CD8-positive, alpha-beta memory T cell (primary cell): ENCODE measurements at regions not wholly inside any gene's neighbourhood (a gene's known extent, or its start where the extent isn't known, plus 50 kb on each side); places are given as distances from the start of the nearest gene placed in this dataset.
A peak's percentile ranks its signal among the peaks of the same experiment; 100 is the strongest.
"Not testable (repeated sequence)": the region's sequence is repeated elsewhere in the genome, so short reads cannot be mapped to it uniquely, and the experiment has no call there.

Experiments
- CTCF ChIA-PET: fragments of 350-600 bp; sonication (Branson Sonifier 250); formaldehyde crosslinking; loops from one replicate; lab custom pipeline; 2021; ENCODE audit warnings: antibody characterized with exemption; lab: Charles Lee
- POLR2A ChIA-PET: fragments of 350-600 bp; sonication (Branson Sonifier 250); formaldehyde crosslinking; loops from one replicate; lab custom pipeline; 2021; ENCODE audit warnings: antibody characterized with exemption; lab: Charles Lee
- DNase-seq, 5 donors: peaks; one replicate each; pipeline versions ENCODE4 v3.0.0 to v3.0.0-alpha.2; 2020 to 2022; ENCODE audit warnings: mixed read lengths in 1 of 5
- H3K27ac ChIP-seq: one replicate; pipeline ENCODE4 v1.7.0; 2013; ENCODE audit warnings: low read depth, mild to moderate bottlenecking, low read length, moderate library complexity
- H3K27me3 ChIP-seq: 2 replicates; pipeline ENCODE4 v1.7.0; 2013; ENCODE audit warnings: low read length, mild to moderate bottlenecking; ENCODE audit not compliant: insufficient read depth, poor library complexity, severe bottlenecking
- H3K36me3 ChIP-seq: 2 replicates; pipeline ENCODE4 v1.7.0; 2013; ENCODE audit warnings: mild to moderate bottlenecking, low read length, moderate library complexity; ENCODE audit not compliant: insufficient read depth
- H3K4me1 ChIP-seq: 2 replicates; pipeline ENCODE4 v1.7.0; 2013; ENCODE audit warnings: mild to moderate bottlenecking, low read length, moderate library complexity; ENCODE audit not compliant: insufficient read depth
- H3K4me3 ChIP-seq: 2 replicates; pipeline ENCODE4 v1.7.0; 2013; ENCODE audit warnings: mild to moderate bottlenecking, low read length
- H3K9me3 ChIP-seq: 2 replicates; pipeline ENCODE4 v1.7.0; 2013; ENCODE audit warnings: mild to moderate bottlenecking, low read length
- H3K27ac Mint-ChIP-seq, 8 donors: one replicate each; pipeline ENCODE4 v1.8.0; 2020 to 2021; ENCODE audit warnings: mixed read lengths in 8 of 8, mild to moderate bottlenecking in 6 of 8, inconsistent platforms in 3 of 8, moderate library complexity in 3 of 8
- H3K27me3 Mint-ChIP-seq, 2 donors: one replicate each; pipeline ENCODE4 v1.8.0; 2020 to 2021; ENCODE audit warnings: mixed read lengths in 2 of 2, mild to moderate bottlenecking in 1 of 2, moderate library complexity in 1 of 2
- H3K36me3 Mint-ChIP-seq, 3 donors: one replicate each; pipeline ENCODE4 v1.8.0; 2020 to 2021; ENCODE audit warnings: mixed read lengths in 3 of 3, inconsistent platforms in 1 of 3, mild to moderate bottlenecking in 1 of 3
- H3K4me1 Mint-ChIP-seq, 3 donors: one replicate each; pipeline ENCODE4 v1.8.0; 2020 to 2021; ENCODE audit warnings: mixed read lengths in 3 of 3, inconsistent platforms in 1 of 3, mild to moderate bottlenecking in 1 of 3
- H3K4me3 Mint-ChIP-seq, 7 donors: one replicate each; pipeline ENCODE4 v1.8.0; 2020 to 2021; ENCODE audit warnings: mixed read lengths in 7 of 7, mild to moderate bottlenecking in 6 of 7, moderate library complexity in 4 of 7, inconsistent platforms in 2 of 7
- H3K9me3 Mint-ChIP-seq, 5 donors: one replicate each; pipeline ENCODE4 v1.8.0; 2020 to 2022; ENCODE audit warnings: mixed read lengths in 5 of 5, mild to moderate bottlenecking in 3 of 5, moderate library complexity in 2 of 5, inconsistent platforms in 1 of 5

DNA sequence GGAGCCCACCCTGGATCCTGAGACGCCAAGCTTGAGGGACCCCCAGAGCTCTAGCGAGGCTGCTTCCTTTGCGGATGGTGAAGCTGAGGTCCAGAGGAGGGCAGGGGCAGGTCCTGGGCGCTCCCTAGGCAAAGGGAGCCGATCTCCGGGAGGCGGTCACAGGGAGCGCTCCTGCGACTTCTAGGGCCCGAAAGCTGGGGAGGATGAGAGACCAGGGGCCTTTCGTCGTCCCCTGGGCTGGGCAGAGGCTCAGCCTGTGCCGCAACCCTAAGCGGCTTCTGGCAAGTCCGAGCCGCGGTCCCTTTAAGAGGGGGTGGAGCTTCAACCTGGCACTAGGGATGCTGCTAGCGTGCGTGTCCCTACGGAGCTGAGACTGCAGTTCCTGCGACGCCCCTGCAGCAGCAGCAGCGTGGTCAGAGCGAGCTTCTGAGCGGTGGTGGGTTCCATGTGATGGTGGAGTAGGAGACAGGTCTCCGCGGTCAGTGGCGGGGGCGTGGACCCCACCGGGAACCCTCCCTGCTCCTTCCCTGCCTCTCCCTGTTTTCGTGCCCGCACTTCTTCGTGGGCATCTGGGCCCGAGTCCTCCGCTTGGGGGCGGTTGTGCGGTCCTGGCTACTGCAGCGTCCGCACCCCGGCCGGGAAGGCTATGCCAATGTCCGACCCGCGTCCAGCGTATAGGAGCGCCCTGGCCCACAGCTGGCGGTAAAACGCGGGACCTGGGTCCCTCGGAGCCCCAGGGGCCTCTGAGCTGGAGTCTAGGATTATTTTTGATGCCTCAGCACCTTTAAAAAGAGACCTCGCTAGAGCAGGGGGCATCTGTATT, 154.6 kb downstream of the CCDC74A start:
- H3K36me3 ChIP-seq, result no peaks in the 10 kb centered on the region
- ChIA-PET POLR2A (no interaction called here), CTCF (interaction anchor here (0.9 to 3.2 kb wide), 6 partner anchors 9 to 529 kb away, joined by 3 to 43 read pairs (median 8); partner anchors contain the start of gene MZT2A)
- H3K27me3 ChIP-seq, result no peaks in the 10 kb centered on the region
- no peaks in the 10 kb centered on the region for H3K9me3 Mint-ChIP-seq
- H3K9me3 ChIP-seq, result no peaks in the 10 kb centered on the region
- H3K27ac ChIP-seq, result peak overlapping the region; percentile 38
- peaks cover 0 to 18% (median 0%) of the 10 kb centered on the region in 3 donors for H3K36me3 Mint-ChIP-seq
- no peaks in the 10 kb centered on the region for H3K27me3 Mint-ChIP-seq
- peaks cover 38 to 45% (median 41%) of the 10 kb centered on the region in 3 donors for H3K4me1 Mint-ChIP-seq
- peak overlapping the region; percentile 77 for H3K4me3 ChIP-seq
- H3K4me1 ChIP-seq, result peaks cover 3% of the 10 kb centered on the region
- H3K4me3 Mint-ChIP-seq, result peak overlapping the region; percentile 83 to 99 (median 91)
- H3K27ac Mint-ChIP-seq, result peak overlapping the region in 7 of 8 donors; percentile 13 to 97 (median 84)
- peak; percentile 45 to 85 (median 67) for DNase-seq

DNA sequence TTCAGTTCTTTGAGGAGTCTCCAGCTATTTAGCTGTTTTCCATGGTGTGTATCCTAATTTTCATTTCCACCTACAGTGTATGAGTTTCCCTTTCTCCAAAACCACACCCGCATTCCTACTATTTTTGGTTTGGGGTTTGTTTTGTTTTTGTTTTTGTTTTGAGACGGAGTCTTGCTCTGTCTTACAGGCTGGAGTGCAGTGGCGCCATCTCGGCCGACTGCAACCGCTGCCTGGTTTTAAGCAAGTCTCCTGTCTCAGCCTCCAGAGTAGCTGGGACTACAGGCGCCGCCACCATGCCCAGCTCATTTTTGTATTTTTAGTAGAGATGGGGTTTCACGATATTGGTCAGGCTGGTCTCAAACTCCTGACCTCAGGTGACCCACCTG, 155.2 kb downstream of the CCDC74A start:
- peaks cover 0 to 23% (median 2%) of the 10 kb centered on the region in 3 donors for H3K36me3 Mint-ChIP-seq
- Histone ChIP-seq H3K4me3 (peak overlapping the region; percentile 77), H3K27ac (peak overlapping the region; percentile 24)
- H3K27ac Mint-ChIP-seq, result peak overlapping the region in 7 of 8 donors; percentile 13 to 97 (median 69)
- H3K27me3 ChIP-seq, H3K9me3 ChIP-seq, H3K27me3 Mint-ChIP-seq, H3K9me3 Mint-ChIP-seq, H3K4me1 ChIP-seq, H3K36me3 ChIP-seq, POLR2A ChIA-PET: not testable (repeated sequence)
- DNase-seq, result peak in 1 of 5 donors; percentile 18
- CTCF ChIA-PET, result interaction anchor here (0.9 to 3.2 kb wide), 4 partner anchors 8 to 530 kb away, joined by 3 to 43 read pairs (median 9); no protein-coding TSS in a partner anchor
- H3K4me3 Mint-ChIP-seq, result peak overlapping the region; percentile 83 to 99 (median 91)
- peaks cover 38 to 45% (median 41%) of the 10 kb centered on the region in 3 donors for H3K4me1 Mint-ChIP-seq

DNA sequence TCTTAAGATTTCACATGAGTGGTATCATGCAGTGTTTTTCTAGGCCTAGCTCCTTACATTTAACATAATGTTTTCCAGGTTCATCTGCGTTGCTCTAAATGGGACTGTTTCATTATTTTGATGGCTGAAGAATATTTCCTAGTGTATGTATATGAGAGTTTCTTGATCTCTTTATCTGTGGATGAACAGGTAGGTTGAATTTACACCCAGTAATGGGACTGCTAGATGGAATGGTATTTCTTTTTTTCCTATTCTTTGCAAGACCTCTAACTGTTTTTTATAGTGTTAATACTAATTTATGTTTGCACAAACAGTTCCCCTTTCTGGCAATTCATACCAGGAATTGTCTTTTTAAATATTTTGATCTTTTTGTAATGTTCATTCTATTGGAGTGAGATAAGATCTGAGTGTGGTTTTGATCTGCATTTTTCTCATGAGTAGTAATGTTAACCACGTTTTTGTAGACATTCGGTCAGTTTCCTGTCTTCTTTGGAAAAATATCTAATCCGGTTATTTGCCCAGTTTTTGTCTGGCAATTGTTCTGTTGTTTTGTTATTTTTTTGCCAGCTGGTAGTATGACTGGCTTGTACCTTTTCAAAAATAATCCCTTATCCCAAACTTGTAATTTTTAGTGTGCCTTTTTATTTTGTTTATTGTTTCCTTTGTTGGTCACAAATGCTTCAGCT, 157.1 kb downstream of the CCDC74A start:
- Mint-ChIP-seq H3K4me1 (peaks cover 38 to 45% (median 41%) of the 10 kb centered on the region in 3 donors), H3K36me3 (peaks cover 10 to 38% (median 10%) of the 10 kb centered on the region in 3 donors), H3K27ac (peak overlapping the region in 3 of 8 donors; percentile 5 to 25 (median 21)), H3K4me3 (peak overlapping the region in 2 of 7 donors; percentile 1 to 99)
- H3K9me3 Mint-ChIP-seq, H3K4me1 ChIP-seq, H3K27me3 Mint-ChIP-seq, H3K4me3 ChIP-seq, H3K27me3 ChIP-seq, H3K36me3 ChIP-seq, DNase-seq, H3K9me3 ChIP-seq, H3K27ac ChIP-seq, POLR2A ChIA-PET: not testable (repeated sequence)
- CTCF ChIA-PET, result interaction anchor here (1.4 kb wide), 1 partner anchor 11 kb away, joined by 4 read pairs; no protein-coding TSS in a partner anchor

DNA sequence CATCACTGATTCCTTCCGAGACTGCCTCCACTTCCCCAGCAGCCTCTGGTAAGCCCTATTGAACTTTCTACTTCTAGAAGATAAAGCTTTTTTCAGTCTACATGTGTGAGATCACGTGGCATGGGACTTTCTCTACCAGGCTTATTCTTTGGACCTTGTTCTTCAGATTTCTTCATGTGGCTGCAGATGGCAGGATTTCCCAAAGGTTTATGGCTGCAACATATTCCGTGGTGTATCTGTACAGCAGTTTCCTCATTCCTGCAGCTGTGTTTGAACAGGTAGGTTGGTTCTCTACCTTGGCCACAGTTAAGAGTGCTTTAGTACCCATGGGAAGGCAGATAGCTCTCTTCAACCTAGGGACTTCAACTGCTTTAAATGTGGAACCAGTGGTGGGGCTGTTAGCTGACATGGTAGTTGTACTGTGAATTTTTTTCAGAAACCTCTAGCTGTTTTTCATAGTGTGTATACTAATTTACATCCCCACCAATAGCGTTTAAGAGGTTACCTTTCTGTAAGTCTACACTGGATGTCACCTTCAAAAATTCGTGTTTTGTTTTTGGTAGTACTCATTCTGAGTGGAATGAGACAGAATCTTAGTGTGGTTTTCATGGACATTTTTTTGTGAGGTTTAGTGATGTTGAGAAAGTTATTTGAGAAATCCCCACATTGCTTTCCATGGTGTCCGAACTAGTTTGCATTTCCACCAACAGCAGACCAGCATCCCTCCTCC, 158.6 kb downstream of the CCDC74A start:
- CTCF ChIA-PET, result interaction anchor here (1.4 kb wide), 1 partner anchor 13 kb away, joined by 4 read pairs; no protein-coding TSS in a partner anchor
- H3K4me1 Mint-ChIP-seq, result peaks cover 32 to 37% (median 37%) of the 10 kb centered on the region in 3 donors
- H3K27me3 Mint-ChIP-seq, H3K27me3 ChIP-seq, H3K27ac ChIP-seq, DNase-seq, H3K36me3 ChIP-seq, H3K9me3 Mint-ChIP-seq, H3K4me1 ChIP-seq, POLR2A ChIA-PET, H3K4me3 ChIP-seq, H3K9me3 ChIP-seq: not testable (repeated sequence)
- H3K36me3 Mint-ChIP-seq, result peaks cover 17 to 52% (median 26%) of the 10 kb centered on the region in 3 donors
- H3K27ac Mint-ChIP-seq, result peak overlapping the region in 3 of 8 donors; percentile 1 to 24 (median 11)
- H3K4me3 Mint-ChIP-seq, result peak overlapping the region in 1 of 7 donors; percentile 99

DNA sequence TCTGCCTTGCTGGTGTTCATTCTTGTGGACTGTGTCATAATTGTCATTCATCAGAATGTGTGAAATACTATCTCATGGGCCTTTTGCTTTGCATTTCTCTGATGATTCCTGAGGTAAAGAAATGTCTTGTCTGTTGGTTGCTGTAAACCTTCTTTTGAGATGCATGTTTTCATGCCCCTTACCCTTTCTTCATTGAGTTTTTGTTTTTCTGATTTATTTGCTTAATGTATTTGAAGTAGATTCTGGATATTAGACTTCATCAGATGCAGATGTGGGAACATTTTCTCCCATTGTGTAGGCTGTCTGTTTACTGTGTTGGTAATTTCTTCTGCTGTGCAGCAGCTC, 159.2 kb downstream of the CCDC74A start:
- H3K9me3 ChIP-seq, H3K27ac ChIP-seq, H3K27me3 Mint-ChIP-seq: not testable (repeated sequence)

DNA sequence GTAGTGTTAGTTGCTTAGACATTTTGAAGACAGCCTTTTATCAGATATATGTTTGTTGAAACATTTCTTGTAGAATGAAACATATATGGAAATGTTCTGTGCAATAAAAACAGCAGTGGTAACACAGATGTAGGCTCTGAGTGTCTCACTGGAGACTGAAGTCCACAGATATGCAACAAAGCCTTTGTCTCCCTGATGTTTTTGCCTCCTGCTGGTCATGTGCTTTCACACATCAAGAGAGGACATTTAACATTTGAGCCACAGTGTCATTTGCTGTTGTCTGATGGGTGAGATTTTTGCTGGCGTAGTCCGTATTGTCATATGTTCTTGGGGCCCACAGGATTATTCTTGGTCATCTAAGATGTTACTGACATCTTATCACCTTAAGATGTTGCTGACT, 161.4 kb downstream of the CCDC74A start:
- H3K9me3 ChIP-seq, H3K9me3 Mint-ChIP-seq, H3K36me3 ChIP-seq, H3K4me3 ChIP-seq, H3K27me3 Mint-ChIP-seq, H3K4me3 Mint-ChIP-seq, POLR2A ChIA-PET, H3K27ac ChIP-seq, DNase-seq, H3K4me1 ChIP-seq, CTCF ChIA-PET, H3K27ac Mint-ChIP-seq, H3K27me3 ChIP-seq: not testable (repeated sequence)
- peaks cover 18 to 46% (median 33%) of the 10 kb centered on the region in 3 donors for H3K36me3 Mint-ChIP-seq
- peaks cover 13 to 18% (median 16%) of the 10 kb centered on the region in 3 donors for H3K4me1 Mint-ChIP-seq

More for the DNA sequence above, 159.2 kb downstream of the CCDC74A start:
- H3K9me3 Mint-ChIP-seq, H3K36me3 ChIP-seq, H3K4me3 Mint-ChIP-seq, DNase-seq, POLR2A ChIA-PET, H3K27me3 ChIP-seq, CTCF ChIA-PET, H3K4me3 ChIP-seq, H3K4me1 ChIP-seq: not testable (repeated sequence)
- H3K4me1 Mint-ChIP-seq, result peaks cover 30 to 35% (median 35%) of the 10 kb centered on the region in 3 donors
- H3K27ac Mint-ChIP-seq, result peak overlapping the region in 1 of 8 donors; percentile 35
- H3K36me3 Mint-ChIP-seq, result peaks cover 18 to 53% (median 31%) of the 10 kb centered on the region in 3 donors

DNA sequence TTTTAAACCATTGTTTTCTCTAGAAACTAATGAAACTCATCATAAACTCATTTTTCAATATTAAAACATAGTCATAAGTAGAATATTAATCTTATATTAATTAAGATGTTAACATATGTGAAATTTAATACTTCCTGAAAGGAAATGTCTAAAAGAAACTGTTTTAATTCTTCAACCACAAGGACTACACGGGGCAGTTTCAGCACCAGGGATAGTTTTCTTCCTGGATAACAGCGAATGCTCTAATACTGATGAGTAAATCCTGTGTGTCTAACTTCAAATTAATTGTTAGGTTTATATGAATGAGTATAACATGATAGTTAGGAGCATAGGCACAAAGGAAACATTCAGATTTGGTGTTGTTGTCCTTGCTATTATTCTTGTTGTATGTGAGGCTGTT, 183.6 kb downstream of the CCDC74A start:
- H3K27ac ChIP-seq, H3K36me3 ChIP-seq, H3K4me3 ChIP-seq, H3K27me3 Mint-ChIP-seq, H3K27ac Mint-ChIP-seq, H3K4me1 ChIP-seq, POLR2A ChIA-PET, H3K4me1 Mint-ChIP-seq, H3K9me3 Mint-ChIP-seq, H3K4me3 Mint-ChIP-seq, H3K36me3 Mint-ChIP-seq, DNase-seq, CTCF ChIA-PET, H3K9me3 ChIP-seq, H3K27me3 ChIP-seq: not testable (repeated sequence)
